ENCODE measurements at regions not wholly inside any gene's neighbourhood (a gene's known extent, or its start where the extent isn't known, plus 50 kb on each side); places are given as distances from the start of the nearest gene placed in this dataset.

GRCh38 chrX:110425222-110426154, 66.8 kb downstream of the RTL9 start:
- TF ChIP-seq CTCF (IDR thresholded peaks at IDR 0.05) (no peak), SIN3A (IDR thresholded peaks at IDR 0.05; ENCODE audit: borderline replicate concordance, insufficient read depth, low read depth, low read length) (no peak), TCF7L2 (IDR thresholded peaks at IDR 0.05; ENCODE audit: low read depth, low read length) (no peak)

All from Panc1 (cell line).